Lung (tissue), 11 donors: ENCODE measurements at regions not wholly inside any gene's neighbourhood (a gene's known extent, or its start where the extent isn't known, plus 50 kb on each side); places are given as distances from the start of the nearest gene placed in this dataset.

Experiments used
- ATAC-seq: fragments of 200-7000 bp; cut with Tn5 transposase; one replicate; pipeline ENCODE4 v1.9.1; 2020; ENCODE audit warnings: moderate number of reproducible peaks; ENCODE audit not compliant: insufficient read depth, low FRiP score
- DNase-seq, 3 donors: peaks; one replicate each; pipeline ENCODE4 v3.0.0-alpha.2; 2013 to 2017
- H3K27ac ChIP-seq, 2 donors: one replicate each; pipeline ENCODE4 v1.5.1; 2013; ENCODE audit warnings: mild to moderate bottlenecking in 2 of 2, moderate library complexity in 2 of 2, control low read depth in 1 of 2, inconsistent platforms in 1 of 2, low read depth in 1 of 2, low read length in 1 of 2
- H3K27me3 ChIP-seq, 3 donors: one replicate each; pipeline ENCODE4 v1.5.1; 2013; ENCODE audit warnings: low read length in 2 of 3; ENCODE audit not compliant: control insufficient read depth in 3 of 3, insufficient read depth in 3 of 3
- H3K36me3 ChIP-seq, 4 donors: one replicate each; pipeline ENCODE4 v1.5.1; 2013; ENCODE audit warnings: low read length in 4 of 4, mild to moderate bottlenecking in 1 of 4, moderate library complexity in 1 of 4; ENCODE audit not compliant: control insufficient read depth in 4 of 4, insufficient read depth in 4 of 4
- H3K4me1 ChIP-seq, 5 donors: one replicate each; pipeline ENCODE4 v1.5.1; 2013; ENCODE audit warnings: low read length in 5 of 5, mild to moderate bottlenecking in 2 of 5, moderate library complexity in 1 of 5; ENCODE audit not compliant: control insufficient read depth in 5 of 5, insufficient read depth in 5 of 5
- H3K4me3 ChIP-seq: one replicate; pipeline ENCODE4 v1.5.1; 2013; ENCODE audit warnings: mild to moderate bottlenecking, control low read depth, moderate library complexity
- H3K9ac ChIP-seq, 2 donors: one replicate each; pipeline ENCODE4 v1.5.1; 2013; ENCODE audit warnings: low read length in 2 of 2, control low read depth in 1 of 2; ENCODE audit not compliant: insufficient read depth in 1 of 2
- H3K9me3 ChIP-seq, 4 donors: one replicate each; pipeline ENCODE4 v1.5.1; 2013; ENCODE audit warnings: low read length in 3 of 4, mild to moderate bottlenecking in 1 of 4, moderate library complexity in 1 of 4; ENCODE audit not compliant: control insufficient read depth in 4 of 4, insufficient read depth in 3 of 4
- WGBS, 2 donors: extraction: QIAGEN DNeasy Blood & Tissue Kit; methylation state at CpG; one replicate each; pipeline ENCODE4 v1.1.7; 2013; 5-methylcytosine and 5-hydroxymethylcytosine counted together
- TF ChIP-seq, protein P1 (sequence below): IDR thresholded peaks from 2 replicates; pipeline ENCODE4 v1.5.1; 2012; ENCODE audit warnings: mild to moderate bottlenecking; ENCODE audit errors: control extremely low read depth, extremely low read depth
- donor health status: control.
- donor health status: control.
- donor health status: Bipolar disorder and iron deficiency.
- donor health status: healthy.
- donor health status: DM: yes; HTN: yes; CAD: no.

DNA sequence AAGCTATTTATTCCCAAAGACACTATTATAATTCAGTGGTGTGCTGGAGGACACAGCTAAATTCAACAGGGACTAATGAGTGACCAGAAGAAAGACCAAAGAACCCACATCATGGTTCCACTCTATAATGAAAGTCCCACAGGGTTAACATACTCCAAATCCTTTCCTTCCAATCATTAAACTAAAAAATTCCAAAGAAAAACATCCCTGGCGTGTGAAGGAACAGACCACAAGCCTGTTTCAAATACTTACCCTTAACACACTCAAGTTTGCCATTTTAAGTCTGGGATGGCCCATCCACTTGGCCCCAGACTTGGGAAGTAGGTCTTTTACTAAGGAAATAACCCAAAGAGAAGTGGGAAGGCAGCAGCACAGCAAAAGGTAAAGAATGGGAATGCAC lies 150.1 kb upstream of the CCDC150 start:
- peaks cover 0 to 4% (median 0%) of the 10 kb centered on the region in 5 donors for H3K4me1 ChIP-seq
- no peaks in the 10 kb centered on the region for H3K9me3 ChIP-seq
- 70 to 82% methylated on average over 1 of the region's 1 CpG for WGBS, 2 donors
- DNase-seq (no peak), ATAC-seq (no peak)
- no peak overlapping the region for H3K27ac ChIP-seq
- no peaks in the 10 kb centered on the region for H3K36me3 ChIP-seq
- TF ChIP-seq, protein P1, sequence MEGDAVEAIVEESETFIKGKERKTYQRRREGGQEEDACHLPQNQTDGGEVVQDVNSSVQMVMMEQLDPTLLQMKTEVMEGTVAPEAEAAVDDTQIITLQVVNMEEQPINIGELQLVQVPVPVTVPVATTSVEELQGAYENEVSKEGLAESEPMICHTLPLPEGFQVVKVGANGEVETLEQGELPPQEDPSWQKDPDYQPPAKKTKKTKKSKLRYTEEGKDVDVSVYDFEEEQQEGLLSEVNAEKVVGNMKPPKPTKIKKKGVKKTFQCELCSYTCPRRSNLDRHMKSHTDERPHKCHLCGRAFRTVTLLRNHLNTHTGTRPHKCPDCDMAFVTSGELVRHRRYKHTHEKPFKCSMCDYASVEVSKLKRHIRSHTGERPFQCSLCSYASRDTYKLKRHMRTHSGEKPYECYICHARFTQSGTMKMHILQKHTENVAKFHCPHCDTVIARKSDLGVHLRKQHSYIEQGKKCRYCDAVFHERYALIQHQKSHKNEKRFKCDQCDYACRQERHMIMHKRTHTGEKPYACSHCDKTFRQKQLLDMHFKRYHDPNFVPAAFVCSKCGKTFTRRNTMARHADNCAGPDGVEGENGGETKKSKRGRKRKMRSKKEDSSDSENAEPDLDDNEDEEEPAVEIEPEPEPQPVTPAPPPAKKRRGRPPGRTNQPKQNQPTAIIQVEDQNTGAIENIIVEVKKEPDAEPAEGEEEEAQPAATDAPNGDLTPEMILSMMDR = no peak
- no peak overlapping the region for H3K4me3 ChIP-seq
- H3K27me3 ChIP-seq = no peaks in the 10 kb centered on the region
- no peak overlapping the region for H3K9ac ChIP-seq

DNA sequence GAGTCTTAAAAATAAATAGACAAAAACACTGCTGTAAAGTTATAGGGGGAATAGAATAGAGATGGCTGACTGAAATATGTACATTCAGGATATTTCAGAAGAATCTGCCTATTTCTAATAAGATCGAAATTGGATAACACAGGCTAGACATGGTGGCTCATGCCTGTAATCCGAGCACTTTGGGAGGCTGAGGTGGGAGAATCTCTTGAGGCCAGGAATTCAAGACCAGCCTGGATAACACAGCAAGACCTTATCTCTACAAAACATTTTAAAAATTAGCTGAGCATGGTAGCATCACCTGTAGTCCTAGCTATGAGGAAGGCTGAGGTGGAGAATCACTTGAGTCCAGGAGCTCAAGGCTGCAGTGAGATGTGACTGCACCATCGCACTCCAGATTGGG lies 146.6 kb upstream of the CCDC150 start:
- ATAC-seq (no peak), DNase-seq (no peak)
- no peak overlapping the region for H3K27ac ChIP-seq
- no peak overlapping the region for H3K4me3 ChIP-seq
- H3K36me3 ChIP-seq = no peaks in the 10 kb centered on the region
- H3K27me3 ChIP-seq = no peaks in the 10 kb centered on the region
- no peak overlapping the region for H3K9ac ChIP-seq
- peaks cover 0 to 2% (median 0%) of the 10 kb centered on the region in 4 donors for H3K9me3 ChIP-seq
- TF ChIP-seq, protein P1 = no peak
- 94% methylated on average over 3 of the region's 3 CpGs for WGBS, 2 donors
- H3K4me1 ChIP-seq = no peaks in the 10 kb centered on the region

DNA sequence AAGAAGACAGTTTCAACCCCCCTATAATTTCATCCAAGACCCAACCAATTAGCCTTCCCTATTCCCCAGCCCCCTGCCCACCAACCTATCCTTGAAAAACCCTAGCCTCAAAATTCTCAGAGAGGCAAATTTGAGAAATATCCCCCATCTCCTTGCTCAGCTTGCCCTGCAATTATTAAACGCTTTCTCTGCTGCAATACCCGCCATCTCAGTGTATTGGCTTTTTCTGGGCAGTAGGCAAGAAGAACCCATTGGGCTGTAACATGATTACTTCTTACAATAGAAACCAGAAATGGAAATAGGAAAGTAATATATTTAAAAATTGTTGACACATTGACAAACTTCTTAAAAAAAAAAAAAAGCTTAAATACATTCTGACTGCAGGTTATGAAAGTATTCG lies 140.6 kb upstream of the CCDC150 start:
- Histone ChIP-seq H3K9ac (no peak overlapping the region), H3K4me3 (no peak overlapping the region), H3K36me3 (no peaks in the 10 kb centered on the region), H3K9me3 (peaks cover 0 to 17% (median 5%) of the 10 kb centered on the region in 4 donors), H3K27me3 (no peaks in the 10 kb centered on the region), H3K4me1 (peaks cover 0 to 3% (median 0%) of the 10 kb centered on the region in 5 donors), H3K27ac (no peak overlapping the region)
- TF ChIP-seq, protein P1 = no peak
- 74 to 83% methylated on average over 3 of the region's 3 CpGs for WGBS, 2 donors
- ATAC-seq = no peak
- DNase-seq = no peak

DNA sequence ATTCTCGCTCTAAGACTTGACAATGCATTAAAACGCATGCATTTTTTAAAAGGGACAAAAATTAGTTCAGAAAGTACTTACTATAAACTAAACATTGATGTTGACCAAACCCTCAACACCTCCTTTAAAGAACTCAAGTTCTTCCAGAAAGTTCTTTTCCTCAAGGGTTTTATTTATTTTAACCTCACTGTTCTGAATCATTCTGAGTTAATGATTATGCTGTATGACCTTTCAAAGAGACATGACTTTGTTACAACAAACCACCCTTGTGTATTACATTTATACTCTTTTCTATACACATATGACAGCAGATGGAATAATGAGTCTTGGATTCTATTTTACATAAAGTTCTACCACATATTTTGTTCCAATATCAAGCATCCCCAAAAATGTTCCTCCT lies 139.8 kb upstream of the CCDC150 start:
- TF ChIP-seq, protein P1 = no peak
- Histone ChIP-seq H3K9me3 (peaks cover 0 to 17% (median 5%) of the 10 kb centered on the region in 4 donors), H3K27ac (no peak overlapping the region), H3K4me1 (peaks cover 0 to 3% (median 0%) of the 10 kb centered on the region in 5 donors), H3K9ac (no peak overlapping the region), H3K36me3 (no peaks in the 10 kb centered on the region), H3K4me3 (no peak overlapping the region), H3K27me3 (no peaks in the 10 kb centered on the region)
- 74 to 87% methylated on average over 2 of the region's 2 CpGs for WGBS, 2 donors
- DNase-seq (peak in 2 of 3 donors; percentile 5 to 21), ATAC-seq (no peak)
